CD1c-positive myeloid dendritic cell (primary cell): ENCODE measurements at regions not wholly inside any gene's neighbourhood (a gene's known extent, or its start where the extent isn't known, plus 50 kb on each side); places are given as distances from the start of the nearest gene placed in this dataset.
"Not testable (repeated sequence)": the region's sequence is repeated elsewhere in the genome, so short reads cannot be mapped to it uniquely, and the experiment has no call there.

ENCODE experiments used
- DNase-seq: peaks from one replicate; pipeline ENCODE4 v3.0.0-alpha.2; 2016; ENCODE audit errors: extremely low spot score

DNA sequence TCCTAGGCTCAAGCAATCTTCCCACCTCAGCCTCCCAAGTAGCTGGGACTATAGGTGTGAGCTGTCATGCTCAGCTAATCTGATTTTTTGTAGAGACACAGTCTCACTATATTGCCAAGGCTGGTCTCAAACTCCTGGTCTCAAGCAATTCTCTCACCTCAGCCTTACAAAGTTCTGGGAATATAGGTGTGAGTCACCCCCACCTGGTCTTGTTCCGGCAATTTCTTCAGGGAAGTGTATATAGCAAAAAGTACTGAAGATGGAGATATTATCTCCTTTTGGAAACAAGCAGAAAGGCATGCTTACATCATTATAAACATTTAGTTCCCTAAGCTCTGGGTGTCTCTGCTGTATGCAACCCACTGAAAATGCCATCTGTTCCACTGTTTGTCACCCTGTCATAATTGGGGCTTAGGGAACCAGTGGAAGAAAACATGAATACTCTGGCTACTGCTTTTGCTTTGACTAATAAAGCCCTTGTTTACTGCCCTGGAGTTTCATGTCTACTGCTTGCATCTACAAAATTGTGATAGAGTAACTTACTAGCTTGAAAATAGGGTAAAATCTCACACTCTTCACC lies 940.2 kb downstream of the GALC start:
- DNase-seq = no peak

DNA sequence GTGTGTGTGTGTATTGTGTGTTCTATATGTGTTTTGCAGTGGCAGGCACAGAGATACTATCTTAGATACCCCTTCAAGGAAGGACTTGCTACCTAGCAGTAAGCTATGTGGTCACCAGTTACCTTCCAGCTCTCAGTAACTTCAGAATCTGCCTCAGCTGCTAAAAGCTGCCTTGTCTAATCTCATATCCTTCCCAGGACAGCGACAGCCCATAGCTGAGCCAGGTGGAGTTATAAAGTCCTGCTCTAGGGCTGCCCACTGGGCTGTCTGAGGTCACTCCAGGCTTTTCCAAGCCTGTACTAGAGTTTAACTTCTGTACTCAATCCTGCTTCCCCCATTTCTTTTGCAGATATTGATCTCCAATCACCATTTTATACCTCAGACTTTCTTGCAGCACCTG lies 942.6 kb downstream of the GALC start:
- DNase-seq = no peak

DNA sequence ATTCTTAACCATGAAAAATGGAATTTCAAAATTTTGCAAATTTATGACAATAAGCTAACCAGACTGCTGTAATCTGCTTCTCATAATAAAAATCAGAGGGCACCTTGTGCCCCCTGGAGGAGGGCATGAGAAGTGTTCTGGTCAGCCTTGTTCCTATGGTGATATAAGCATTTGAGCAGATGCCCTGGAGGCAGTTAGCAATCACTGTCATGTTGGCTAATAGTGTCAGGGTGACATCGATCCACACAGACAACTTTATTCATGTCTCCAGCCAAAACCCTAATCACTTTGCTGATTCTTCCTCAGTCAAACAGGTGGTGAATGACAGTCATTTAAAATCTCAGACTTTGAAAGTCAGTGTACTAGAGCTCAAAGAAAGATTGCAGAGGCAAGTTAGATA lies 943.0 kb downstream of the GALC start:
- no peak for DNase-seq

DNA sequence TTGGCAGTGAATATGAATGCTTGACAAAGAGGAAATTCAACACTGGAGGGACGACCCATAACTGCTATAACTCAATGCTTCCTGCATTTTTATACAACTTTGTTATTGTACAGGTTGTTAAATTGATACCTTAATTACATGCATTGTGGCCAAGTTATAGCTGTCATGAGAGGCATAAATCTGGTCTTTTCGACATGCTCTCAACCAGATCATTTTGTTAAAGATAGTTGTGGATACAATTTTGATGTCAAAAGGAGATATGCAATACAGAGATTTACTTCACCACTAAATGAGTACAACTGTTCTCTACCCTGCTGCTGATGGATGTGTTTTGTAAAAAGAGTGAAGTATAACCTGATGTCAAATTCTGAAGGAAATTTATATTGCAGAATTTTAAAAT lies 946.0 kb downstream of the GALC start:
- no peak for DNase-seq

DNA sequence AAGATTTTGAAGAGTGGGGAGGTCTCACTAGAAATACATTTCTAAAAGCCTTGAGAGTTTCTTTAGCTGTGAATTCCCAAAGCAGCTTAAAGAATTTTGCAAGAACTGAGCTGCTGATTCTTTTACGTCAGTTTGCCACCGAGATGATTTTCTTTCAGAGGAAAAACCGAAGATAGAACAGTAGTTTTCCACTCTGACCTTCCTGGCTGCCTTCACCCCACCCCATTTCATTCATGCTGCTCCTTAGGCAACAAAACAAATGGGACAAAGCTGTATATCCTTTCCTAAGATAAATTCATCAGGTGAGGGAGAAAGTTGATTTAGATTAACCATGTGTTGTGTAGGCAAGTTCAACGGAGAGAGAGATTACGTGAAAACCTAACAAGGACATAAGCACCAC lies 947.0 kb downstream of the GALC start:
- no peak for DNase-seq

DNA sequence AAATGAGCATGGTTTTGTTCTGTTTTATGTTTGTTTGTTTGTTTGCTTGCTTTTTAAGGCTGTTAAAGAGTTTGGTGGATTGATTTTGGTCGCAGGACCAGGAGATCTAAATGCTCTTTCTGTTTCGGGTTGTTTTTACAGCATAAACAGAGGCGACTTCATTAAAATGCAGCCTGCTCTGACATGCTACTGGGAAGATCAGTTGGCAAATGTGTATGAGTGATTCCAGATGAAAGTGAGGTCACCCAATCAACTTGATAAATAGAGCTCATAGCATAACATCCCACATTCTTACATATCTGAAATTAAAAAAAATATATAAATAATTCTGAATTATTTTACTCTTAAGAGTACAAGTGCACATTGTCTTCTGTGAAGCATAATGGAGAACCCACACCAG lies 947.7 kb downstream of the GALC start:
- no peak for DNase-seq

DNA sequence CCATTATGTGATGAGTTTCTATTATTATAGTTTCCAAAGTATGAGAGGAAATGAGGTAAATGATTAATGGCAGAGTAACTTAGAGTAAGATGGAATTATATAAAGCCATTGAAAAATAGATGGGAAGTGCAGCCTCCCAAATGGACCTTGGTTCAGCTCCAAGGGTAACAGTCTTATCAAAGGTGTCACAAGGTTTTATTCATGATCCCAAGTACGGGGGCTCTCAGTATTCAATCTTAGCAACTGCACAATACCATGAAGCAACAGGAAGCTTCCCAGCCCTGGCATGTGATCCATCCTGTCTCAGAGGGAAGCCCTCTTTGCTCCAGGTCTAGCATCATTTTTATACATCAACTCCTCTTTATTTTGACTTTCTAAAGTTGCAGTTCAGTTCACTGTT lies 948.2 kb downstream of the GALC start:
- DNase-seq = no peak

DNA sequence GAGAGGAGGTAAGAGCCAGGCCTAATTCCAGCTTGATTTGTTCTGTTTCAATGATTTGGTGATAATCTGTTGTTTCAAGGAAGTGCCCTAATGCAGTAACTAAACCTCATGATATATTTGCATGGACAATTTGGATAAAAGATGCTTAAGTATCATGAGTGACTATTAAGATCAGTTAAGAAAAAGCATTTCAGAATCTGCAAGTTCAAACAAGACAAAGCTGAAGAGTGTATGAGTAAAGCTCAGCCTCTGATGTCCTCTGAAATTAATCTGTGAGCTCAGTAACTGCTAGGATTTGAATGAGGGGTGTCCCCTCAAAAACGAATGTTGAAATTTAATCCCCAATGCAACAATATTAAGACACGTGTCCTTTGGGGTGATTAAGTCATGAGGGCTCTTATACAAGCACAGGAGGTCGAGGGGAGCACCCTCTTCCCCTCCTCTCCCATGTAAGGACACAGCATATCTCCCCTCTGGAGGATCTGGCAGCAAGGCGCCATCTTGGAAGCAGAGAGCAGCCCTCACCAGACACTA lies 949.2 kb downstream of the GALC start:
- no peak for DNase-seq

DNA sequence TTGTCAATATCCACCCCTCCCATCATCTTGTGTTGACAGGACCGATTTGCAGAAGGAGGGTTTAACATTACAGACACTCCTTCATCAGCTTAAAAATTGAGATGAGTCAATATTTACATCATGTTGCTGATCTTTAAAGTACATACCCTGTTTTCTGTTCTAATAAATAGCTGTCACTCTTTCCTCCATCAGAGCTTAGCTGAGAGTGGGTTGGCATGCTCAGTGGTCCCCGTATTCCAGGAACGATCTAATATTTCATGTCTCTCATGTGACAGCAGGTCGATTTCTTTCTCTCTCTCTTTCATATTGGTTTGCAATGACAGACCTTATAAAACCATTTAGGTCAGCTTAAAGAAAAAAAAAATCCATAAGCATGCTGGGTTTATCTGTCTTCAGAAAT lies 950.6 kb downstream of the GALC start:
- no peak for DNase-seq

DNA sequence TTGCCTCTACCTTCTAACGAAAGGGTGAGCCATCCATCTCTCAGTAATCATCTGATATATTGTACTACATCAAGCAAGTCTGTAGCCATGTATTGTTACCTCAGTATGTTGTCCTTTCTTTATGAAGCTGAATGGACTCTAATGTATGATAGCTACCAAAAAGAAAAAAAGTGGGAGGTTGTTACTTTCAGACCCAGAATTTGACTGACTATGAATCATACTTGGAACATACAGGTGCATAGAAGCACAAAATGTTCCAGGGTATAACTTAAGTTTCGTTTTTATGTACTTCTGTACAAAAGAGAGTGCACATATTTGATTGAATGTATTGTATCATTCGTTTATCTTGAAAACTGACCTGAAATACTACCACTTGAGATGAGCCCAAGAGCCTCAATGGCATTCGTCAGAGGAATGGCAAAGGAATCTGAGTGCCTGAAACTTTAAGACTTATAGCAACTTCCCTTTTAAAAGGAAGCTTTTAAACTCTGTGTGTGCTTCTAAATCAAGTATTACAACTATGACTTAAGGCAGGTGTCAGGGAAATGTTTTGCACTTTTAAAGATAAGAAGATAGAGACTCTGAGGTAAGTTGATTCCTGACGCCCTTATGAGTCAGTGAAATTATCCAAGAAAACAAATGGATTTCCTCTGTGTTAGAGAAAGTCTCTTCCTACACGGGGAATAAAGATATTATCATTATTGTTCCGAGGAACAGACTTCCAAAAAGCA lies 951.5 kb downstream of the GALC start:
- no peak for DNase-seq

DNA sequence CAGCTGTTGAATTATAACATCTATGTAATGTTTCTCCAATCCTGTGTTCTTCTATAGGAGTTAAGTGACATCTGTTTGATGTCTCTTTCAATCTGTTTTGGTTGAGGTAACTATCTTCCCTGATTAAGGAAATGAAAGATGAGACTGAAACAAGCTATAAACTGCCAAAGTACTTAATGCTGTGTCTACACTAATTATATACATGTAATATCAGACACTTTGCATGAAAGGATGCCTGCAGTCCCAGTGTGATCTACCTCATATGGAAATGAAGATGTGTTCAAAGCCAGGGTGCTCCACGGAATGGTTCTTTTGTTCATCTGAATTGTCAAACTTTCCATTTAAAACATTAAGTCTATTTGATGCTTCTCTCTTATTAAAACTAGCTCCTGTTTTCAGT lies 958.3 kb downstream of the GALC start:
- no peak for DNase-seq

DNA sequence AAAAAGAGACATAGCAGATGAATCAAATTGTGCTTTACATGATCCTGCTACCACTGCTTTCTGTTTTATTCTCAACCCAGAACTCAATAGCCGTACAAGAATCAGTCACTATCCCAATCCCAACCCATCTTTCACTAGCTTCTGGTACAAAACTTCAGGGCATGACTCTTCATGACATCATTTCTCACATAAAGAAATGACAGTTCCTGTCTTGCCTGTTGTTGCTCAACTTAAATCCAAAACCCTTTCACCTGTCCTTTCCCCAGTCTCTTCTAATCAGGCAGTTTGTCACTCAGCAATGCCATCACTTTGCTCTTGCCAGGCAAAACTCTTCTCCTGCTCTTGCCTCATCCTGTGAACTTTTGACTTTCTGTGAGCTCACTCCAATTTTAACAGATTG lies 962.8 kb downstream of the GALC start:
- no peak for DNase-seq

DNA sequence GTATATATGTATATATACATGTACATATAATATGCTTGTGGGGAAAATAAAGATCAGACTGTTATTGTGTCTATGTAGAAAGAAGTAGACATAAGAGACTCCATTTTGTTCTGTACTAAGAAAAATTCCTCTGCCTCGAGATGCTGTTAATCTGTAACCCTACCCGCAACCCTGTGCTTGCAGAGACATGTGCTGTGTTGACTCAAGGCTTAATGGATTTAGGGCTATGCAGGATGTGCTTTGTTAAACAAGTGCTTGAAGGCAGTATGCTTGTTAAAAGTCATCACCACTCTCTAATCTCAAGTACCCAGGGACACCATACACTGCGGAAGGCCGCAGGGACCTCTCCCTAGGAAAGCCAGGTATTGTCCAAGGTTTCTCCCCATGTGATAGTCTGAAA lies 972.9 kb downstream of the GALC start:
- DNase-seq = not testable (repeated sequence)

DNA sequence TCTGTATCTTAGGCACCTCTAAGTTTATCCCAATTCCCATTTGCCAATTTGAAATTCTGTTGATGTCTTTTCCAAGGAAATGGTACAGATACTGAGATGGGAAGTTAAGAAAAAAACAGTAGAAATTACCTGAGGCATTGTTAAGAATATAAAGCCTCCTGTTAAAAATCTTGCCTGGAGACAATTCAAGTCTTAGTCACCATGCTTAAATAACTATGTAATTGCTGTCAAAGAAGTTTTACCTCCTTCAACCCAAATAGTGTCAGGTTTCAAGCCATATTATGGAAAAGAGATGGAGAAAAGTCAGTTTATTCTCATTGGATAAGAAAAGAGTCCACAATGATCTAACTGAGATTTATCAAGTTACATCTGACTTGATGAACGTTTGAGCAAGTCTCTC lies 974.7 kb downstream of the GALC start:
- DNase-seq = no peak

DNA sequence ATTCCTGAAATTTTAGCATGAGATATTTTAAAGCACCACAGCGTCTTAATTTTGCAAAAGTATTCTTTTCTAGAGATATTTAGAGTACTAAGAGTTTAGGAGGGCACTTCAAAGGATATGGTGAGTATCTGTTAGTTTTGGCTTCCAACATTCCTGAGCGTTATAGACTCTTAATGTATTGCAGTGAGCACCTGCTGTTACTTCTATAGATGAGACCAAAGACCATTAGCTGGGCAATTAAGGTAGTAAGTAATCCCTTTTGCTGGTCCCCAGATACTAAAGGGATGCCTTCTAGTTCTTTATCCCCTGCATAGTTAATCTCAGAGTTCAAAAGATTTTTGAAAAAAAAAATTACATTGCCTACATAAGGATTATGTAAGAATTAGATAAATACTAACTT lies 975.6 kb downstream of the GALC start:
- DNase-seq = no peak

DNA sequence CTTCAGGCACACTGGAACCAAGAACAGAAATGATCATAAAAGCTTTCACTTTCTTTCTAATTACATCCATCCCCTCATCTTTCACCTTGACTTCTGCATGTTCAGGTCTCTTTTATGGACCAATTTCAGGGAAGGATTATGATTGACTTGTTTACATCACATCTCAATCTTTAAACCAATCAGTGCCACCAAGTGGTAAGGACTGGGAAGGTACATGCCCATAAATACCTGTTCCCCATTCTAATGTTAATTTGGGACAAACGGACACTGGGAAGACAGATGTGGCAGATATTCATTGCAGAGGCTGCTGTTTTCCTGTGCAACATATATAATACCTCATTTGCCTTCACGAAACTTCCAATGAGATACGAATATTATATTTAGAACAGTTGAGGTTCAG lies 978.1 kb downstream of the GALC start:
- no peak for DNase-seq

DNA sequence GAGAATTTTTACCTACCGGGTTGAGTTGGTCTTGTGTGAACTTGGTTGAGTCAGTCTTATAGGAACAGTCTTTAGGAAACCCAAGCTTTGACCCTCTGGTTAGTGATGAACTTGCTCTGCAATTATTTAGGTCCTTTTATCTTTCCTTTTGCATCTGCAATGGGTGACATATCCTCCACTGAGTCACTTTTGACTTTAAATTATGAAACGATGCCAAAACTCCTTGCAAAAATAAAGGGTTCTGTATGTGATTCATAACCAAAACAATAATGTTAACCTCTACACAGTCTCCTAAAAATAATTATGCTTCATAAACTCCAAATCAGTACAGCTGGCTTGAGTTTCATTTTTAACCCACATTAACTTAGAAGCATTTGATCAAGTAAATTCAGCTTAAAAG lies 979.4 kb downstream of the GALC start:
- no peak for DNase-seq

DNA sequence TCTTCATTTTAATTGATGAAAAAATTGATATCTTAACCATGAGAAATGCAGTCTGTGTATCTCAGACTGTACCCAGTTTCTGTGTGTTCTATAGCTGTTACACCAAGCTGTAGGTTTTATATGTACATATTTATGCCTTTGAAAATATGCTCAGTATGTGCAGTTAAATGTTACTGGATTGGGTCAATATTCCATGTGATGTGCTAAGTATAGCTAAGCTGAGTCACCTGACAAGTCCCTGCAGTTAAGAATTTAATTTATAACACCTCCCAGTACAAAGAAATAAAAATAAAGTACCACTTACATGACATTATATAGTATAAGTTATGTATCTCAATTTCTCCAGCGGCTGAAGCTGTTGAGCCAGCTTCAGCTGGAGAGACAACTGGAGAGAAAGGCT lies 984.0 kb downstream of the GALC start:
- DNase-seq = no peak

DNA sequence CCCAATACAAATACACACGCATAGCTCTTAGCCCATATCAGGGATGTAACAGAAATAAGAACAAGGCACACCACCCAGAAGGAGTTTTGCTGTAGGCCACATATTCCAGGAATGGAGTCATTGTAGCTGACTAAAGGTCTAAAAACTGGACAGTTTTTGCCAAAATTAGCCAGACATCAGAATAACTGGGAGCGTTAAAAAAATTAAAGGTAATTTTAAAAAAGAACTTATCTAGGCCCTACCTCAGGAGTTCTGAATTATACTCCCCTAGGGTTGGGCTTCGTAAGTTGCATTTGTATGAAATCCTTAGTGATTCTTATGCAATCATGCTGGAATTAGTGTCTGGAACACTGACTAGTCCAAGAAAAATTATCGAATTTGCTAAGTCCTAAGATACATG lies 987.7 kb downstream of the GALC start:
- DNase-seq = no peak

DNA sequence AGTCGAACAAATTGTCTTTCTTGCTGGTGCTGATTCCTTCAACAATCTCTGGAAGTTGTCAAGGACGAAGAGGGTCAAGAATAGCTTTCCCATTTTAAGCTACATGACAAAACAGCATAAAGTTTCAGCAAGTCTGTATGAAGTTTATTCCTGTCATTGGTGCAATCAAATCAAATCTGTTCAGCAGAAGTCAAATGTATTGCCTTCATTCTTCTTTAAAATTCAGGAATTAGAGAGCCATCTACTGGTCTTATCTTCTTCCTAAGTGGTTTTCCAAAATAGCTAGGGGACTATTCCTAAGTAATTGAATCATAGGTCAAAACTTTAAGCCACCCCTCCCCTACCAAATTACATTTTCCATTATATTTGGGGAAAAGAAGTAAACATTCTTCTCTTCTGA lies 990.2 kb downstream of the GALC start:
- no peak for DNase-seq

DNA sequence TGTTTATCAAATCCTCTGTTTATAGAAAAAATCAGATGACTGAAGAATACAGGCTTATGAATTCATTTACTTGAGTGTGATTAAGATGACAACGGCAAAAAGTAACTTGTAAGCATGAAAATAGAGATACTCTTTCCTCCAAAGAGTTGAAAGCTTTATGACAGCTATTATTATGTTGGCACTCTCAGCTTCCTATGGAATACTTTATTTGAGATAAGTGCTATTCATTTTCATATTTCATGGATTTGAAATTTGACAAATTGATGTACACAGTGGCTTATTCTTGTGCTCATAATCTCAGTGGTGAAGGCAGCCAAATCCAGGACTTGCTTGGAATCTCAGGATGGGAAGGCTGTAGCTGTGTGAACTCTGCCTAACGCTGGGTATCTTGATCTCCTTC lies 991.6 kb downstream of the GALC start:
- DNase-seq = no peak

DNA sequence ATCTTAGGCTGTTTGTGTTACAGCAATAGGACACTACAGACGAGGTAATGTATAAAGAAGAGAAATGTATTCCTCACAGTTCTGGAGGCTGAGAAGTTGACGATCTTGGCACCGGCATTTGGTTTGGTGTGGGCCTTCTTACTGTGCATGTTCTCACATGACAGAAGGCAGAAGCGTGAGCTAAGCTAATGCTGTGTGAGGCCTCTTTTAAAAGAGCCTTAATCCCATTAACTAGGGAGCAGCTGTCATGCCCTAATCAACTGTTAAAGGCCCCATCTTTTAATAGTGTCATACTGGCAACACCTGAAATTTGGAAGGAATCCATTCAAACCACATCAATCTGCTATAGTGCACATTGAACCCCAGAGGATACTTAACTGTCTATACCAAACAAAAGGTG lies 992.9 kb downstream of the GALC start:
- no peak for DNase-seq

DNA sequence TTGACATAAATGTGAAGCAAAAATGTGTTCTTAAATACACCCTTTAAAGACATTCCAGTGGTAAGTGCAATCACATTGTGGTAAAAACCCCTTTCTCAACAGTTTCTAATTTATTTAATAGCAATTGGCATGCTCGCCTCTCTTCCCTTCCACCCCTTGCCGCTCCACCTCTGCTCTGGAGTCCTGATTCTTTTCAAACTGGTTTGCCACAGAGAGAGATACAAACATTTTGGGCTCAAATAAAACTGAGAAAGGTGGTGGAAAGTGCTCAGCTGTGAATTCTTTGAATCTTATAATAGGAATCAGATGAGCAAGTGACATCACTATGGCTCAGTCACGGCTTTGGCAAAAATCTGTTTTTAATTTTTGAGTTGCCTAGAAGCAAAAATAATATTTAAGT lies 993.9 kb downstream of the GALC start:
- DNase-seq = no peak

DNA sequence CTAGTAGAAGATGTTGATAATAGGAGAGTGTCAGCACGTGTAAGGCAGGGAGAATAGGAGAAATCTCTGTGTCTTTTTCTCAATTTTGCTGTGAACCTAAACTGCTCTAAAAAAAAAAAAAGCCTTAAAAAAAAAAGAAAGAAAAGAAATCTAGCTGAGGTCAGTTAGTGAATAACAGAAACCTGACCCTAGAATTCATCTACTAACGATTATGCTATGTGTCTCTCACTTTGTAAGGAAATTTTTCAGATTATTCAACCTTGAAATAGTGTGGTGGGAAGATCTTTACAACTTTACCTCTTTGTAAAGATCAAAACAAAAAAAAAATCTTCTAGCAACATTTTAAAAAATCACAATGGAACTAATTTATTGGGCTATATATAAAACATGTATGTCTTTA lies 995.7 kb downstream of the GALC start:
- no peak for DNase-seq
